Neuronal stem cell (in vitro differentiated cells): ENCODE measurements at regions not wholly inside any gene's neighbourhood (a gene's known extent, or its start where the extent isn't known, plus 50 kb on each side); places are given as distances from the start of the nearest gene placed in this dataset.
"Not testable (repeated sequence)": the region's sequence is repeated elsewhere in the genome, so short reads cannot be mapped to it uniquely, and the experiment has no call there.

Experiments used
- DNase-seq: peaks from one replicate; pipeline ENCODE4 v3.0.0-alpha.2; 2013; ENCODE audit warnings: low spot score
- H2AFZ ChIP-seq: one replicate; pipeline ENCODE4 v1.6.1; 2013; ENCODE audit warnings: mild to moderate bottlenecking, low read length, inconsistent platforms
- H2AK5ac ChIP-seq: 2 replicates; pipeline ENCODE4 v1.6.1; 2013; ENCODE audit warnings: low read depth, mild to moderate bottlenecking, inconsistent platforms, low read length, moderate library complexity, mixed read lengths
- H2BK120ac ChIP-seq: 2 replicates; pipeline ENCODE4 v1.6.1; 2013; ENCODE audit warnings: low read depth, mild to moderate bottlenecking, inconsistent platforms, low read length, moderate library complexity, mixed read lengths
- H2BK12ac ChIP-seq: one replicate; pipeline ENCODE4 v1.6.1; 2013; ENCODE audit warnings: low read length, inconsistent platforms
- H2BK15ac ChIP-seq: 2 replicates; pipeline ENCODE4 v1.6.1; 2013; ENCODE audit warnings: mild to moderate bottlenecking, low read length, inconsistent platforms, mixed read lengths
- H2BK5ac ChIP-seq: one replicate; pipeline ENCODE4 v1.6.1; 2013; ENCODE audit warnings: inconsistent platforms, mild to moderate bottlenecking, low read length, moderate library complexity
- H3K14ac ChIP-seq: one replicate; pipeline ENCODE4 v1.6.1; 2013; ENCODE audit warnings: low read length, inconsistent platforms
- H3K18ac ChIP-seq: 2 replicates; pipeline ENCODE4 v1.6.1; 2013; ENCODE audit warnings: low read length, inconsistent platforms
- H3K23ac ChIP-seq: 2 replicates; pipeline ENCODE4 v1.6.1; 2013; ENCODE audit warnings: low read depth, mild to moderate bottlenecking, mixed read lengths, low read length, inconsistent platforms; ENCODE audit not compliant: poor library complexity
- H3K27ac ChIP-seq: replicated peaks from 3 replicates; pipeline ENCODE4 v1.5.1; 2013; ENCODE audit warnings: low read length, inconsistent platforms
- H3K27me3 ChIP-seq, 3 experiments: 2 replicates each; pipeline ENCODE4 v1.6.1; 2013; ENCODE audit warnings: low read length in 3 of 3, mild to moderate bottlenecking in 2 of 3, inconsistent platforms in 1 of 3, low read depth in 1 of 3, mixed read lengths in 1 of 3, moderate library complexity in 1 of 3; ENCODE audit not compliant: control insufficient read depth in 3 of 3, insufficient read depth in 3 of 3
- H3K36me3 ChIP-seq, 2 donors: replicated peaks in 1 of 2; 2 replicates each; pipeline ENCODE4 v1.6.1; 2013; ENCODE audit warnings: low read length in 2 of 2; ENCODE audit not compliant: control insufficient read depth in 2 of 2, insufficient read depth in 2 of 2
- H3K4ac ChIP-seq: 2 replicates; pipeline ENCODE4 v1.6.1; 2013; ENCODE audit warnings: inconsistent platforms, mild to moderate bottlenecking, low read length, moderate library complexity
- H3K4me1 ChIP-seq, 2 donors: 1 replicate in 1 of 2; 2 replicates in 1 of 2; pipeline ENCODE4 v1.6.1; 2013; ENCODE audit warnings: low read length in 2 of 2, low read depth in 1 of 2; ENCODE audit not compliant: control insufficient read depth in 2 of 2, insufficient read depth in 1 of 2
- H3K4me2 ChIP-seq: one replicate; pipeline ENCODE4 v1.6.1; 2013; ENCODE audit warnings: mild to moderate bottlenecking, low read length, inconsistent platforms; ENCODE audit not compliant: insufficient read depth, poor library complexity, severe bottlenecking
- H3K4me3 ChIP-seq, 2 donors: 2 replicates each; pipeline ENCODE4 v1.5.1; 2013; ENCODE audit warnings: low read length in 2 of 2, mild to moderate bottlenecking in 2 of 2, inconsistent platforms in 1 of 2, moderate library complexity in 1 of 2
- H3K79me1 ChIP-seq: one replicate; pipeline ENCODE4 v1.6.1; 2013; ENCODE audit warnings: low read depth, mild to moderate bottlenecking, inconsistent platforms, low read length, moderate library complexity
- H3K9ac ChIP-seq: one replicate; pipeline ENCODE4 v1.6.1; 2013; ENCODE audit warnings: mild to moderate bottlenecking, low read depth, low read length, inconsistent platforms; ENCODE audit not compliant: poor library complexity
- H3K9me3 ChIP-seq, 2 donors: replicated peaks in 1 of 2; 2 replicates each; pipeline versions ENCODE3 to v1.6.1; 2013; ENCODE audit warnings: low read length in 2 of 2, mild to moderate bottlenecking in 2 of 2, inconsistent platforms in 1 of 2, low read depth in 1 of 2, mixed read lengths in 1 of 2, moderate library complexity in 1 of 2; ENCODE audit not compliant: control insufficient read depth in 2 of 2, insufficient read depth in 1 of 2
- H4K8ac ChIP-seq: one replicate; pipeline ENCODE4 v1.6.1; 2013; ENCODE audit warnings: low read depth, mild to moderate bottlenecking, inconsistent platforms, low read length, moderate library complexity
- H4K91ac ChIP-seq: one replicate; pipeline ENCODE4 v1.6.1; 2013; ENCODE audit warnings: low read length, low read depth, mild to moderate bottlenecking, inconsistent platforms; ENCODE audit not compliant: poor library complexity
- WGBS, 2 donors: extraction: QIAGEN DNeasy Blood & Tissue Kit; methylation state at CpG; one replicate each; pipeline ENCODE4 v1.1.7; 2013; ENCODE audit warnings: missing lambda C conversion rate in 2 of 2, mixed read lengths in 1 of 2; ENCODE audit not compliant: insufficient read length in 2 of 2, insufficient replicate concordance in 1 of 2; ENCODE audit errors: extremely low coverage in 2 of 2; 5-methylcytosine and 5-hydroxymethylcytosine counted together

GRCh38 chr7:73244782-73245311 lies 63.8 kb downstream of the NSUN5 start:
- H4K8ac ChIP-seq, H3K27me3 ChIP-seq, H3K9ac ChIP-seq, H2BK12ac ChIP-seq, H2BK120ac ChIP-seq, H3K27ac ChIP-seq, DNase-seq, H3K14ac ChIP-seq, H3K4me1 ChIP-seq, H4K91ac ChIP-seq, H2BK15ac ChIP-seq, H3K18ac ChIP-seq, H3K79me1 ChIP-seq, H2BK5ac ChIP-seq, H3K9me3 ChIP-seq, H3K36me3 ChIP-seq, H2AFZ ChIP-seq, H3K23ac ChIP-seq, H3K4ac ChIP-seq, H3K4me2 ChIP-seq, H2AK5ac ChIP-seq, H3K4me3 ChIP-seq: not testable (repeated sequence)
- WGBS, 2 donors, result no CpG with 5 or more reads among the region's 16 CpGs

GRCh38 chr7:73234994-73235717 lies 73.5 kb downstream of the NSUN5 start:
- H3K4ac ChIP-seq, H3K18ac ChIP-seq, DNase-seq, H2BK15ac ChIP-seq, H3K4me1 ChIP-seq, H3K27me3 ChIP-seq, H3K36me3 ChIP-seq, H2BK120ac ChIP-seq, H3K27ac ChIP-seq, H4K91ac ChIP-seq, H4K8ac ChIP-seq, H2BK12ac ChIP-seq, H3K14ac ChIP-seq, H3K79me1 ChIP-seq, H3K23ac ChIP-seq, H2BK5ac ChIP-seq, H3K9me3 ChIP-seq, H3K9ac ChIP-seq, H2AK5ac ChIP-seq: not testable (repeated sequence)
- Histone ChIP-seq H3K4me3 (peak overlapping the region in 1 of 2 donors; percentile 34), H2AFZ (peak overlapping the region; percentile 35), H3K4me2 (peak overlapping the region; percentile 40)
- WGBS, 2 donors, result no CpG with 5 or more reads among the region's 72 CpGs

- H3K4ac ChIP-seq, H3K4me2 ChIP-seq, DNase-seq, H3K36me3 ChIP-seq, H3K14ac ChIP-seq, H3K27ac ChIP-seq, H2BK5ac ChIP-seq, H2AK5ac ChIP-seq, H2AFZ ChIP-seq, H2BK12ac ChIP-seq, H3K4me3 ChIP-seq, H3K18ac ChIP-seq, H2BK15ac ChIP-seq, H4K91ac ChIP-seq, H3K9me3 ChIP-seq, H3K79me1 ChIP-seq, H3K4me1 ChIP-seq, H3K9ac ChIP-seq, H2BK120ac ChIP-seq, H3K27me3 ChIP-seq, H4K8ac ChIP-seq, H3K23ac ChIP-seq: not testable (repeated sequence)
- no CpG with 5 or more reads among the region's 15 CpGs for WGBS, 2 donors
These were observed 82.9 kb downstream of the NSUN5 start for GRCh38 chr7:73225745-73226144.

GRCh38 chr7:73221724-73222123 lies 86.9 kb downstream of the NSUN5 start:
- not testable (repeated sequence) for H2AK5ac ChIP-seq, H2AFZ ChIP-seq, H4K8ac ChIP-seq, H3K18ac ChIP-seq, H3K4ac ChIP-seq, H4K91ac ChIP-seq, H2BK12ac ChIP-seq, H3K36me3 ChIP-seq, H3K27ac ChIP-seq, H3K27me3 ChIP-seq, H3K79me1 ChIP-seq, H3K9ac ChIP-seq, H2BK5ac ChIP-seq, H2BK15ac ChIP-seq, H3K9me3 ChIP-seq, DNase-seq, H3K23ac ChIP-seq, H3K4me3 ChIP-seq, H3K14ac ChIP-seq, H3K4me2 ChIP-seq, H2BK120ac ChIP-seq, H3K4me1 ChIP-seq
- WGBS, 2 donors, result no CpG with 5 or more reads among the region's 6 CpGs
